GM18502 (cell line): ENCODE measurements at regions not wholly inside any gene's neighbourhood (a gene's known extent, or its start where the extent isn't known, plus 50 kb on each side); places are given as distances from the start of the nearest gene placed in this dataset.
"Not testable (repeated sequence)": the region's sequence is repeated elsewhere in the genome, so short reads cannot be mapped to it uniquely, and the experiment has no call there.

ENCODE experiments used
- ATAC-seq: cut with Tn5 transposase; IDR thresholded peaks from one replicate; pipeline ENCODE4 v1.9.1; 2021; ENCODE audit warnings: mild to moderate bottlenecking; ENCODE audit not compliant: unreplicated experiment, poor library complexity

DNA sequence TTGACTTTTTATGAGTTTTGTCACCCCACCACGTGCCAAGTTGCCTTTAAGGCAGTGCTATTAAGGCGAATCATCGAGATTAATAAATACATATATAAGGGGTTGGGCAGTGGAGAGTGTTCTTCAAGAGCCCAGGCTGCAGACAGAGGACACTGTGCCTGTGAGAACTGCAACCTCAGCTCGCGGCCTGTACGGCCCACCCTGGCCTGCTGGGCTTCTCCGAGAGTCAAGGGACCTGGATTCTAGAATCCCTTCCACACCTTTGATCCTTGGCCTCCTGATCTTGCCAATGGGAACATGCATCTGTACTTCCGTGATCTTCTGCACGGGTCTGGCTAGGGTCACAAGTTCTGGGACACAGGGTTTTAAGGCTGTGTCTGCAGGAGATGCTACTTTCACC lies 54.5 kb downstream of the IRX5 start:
- ATAC-seq, result no peak

DNA sequence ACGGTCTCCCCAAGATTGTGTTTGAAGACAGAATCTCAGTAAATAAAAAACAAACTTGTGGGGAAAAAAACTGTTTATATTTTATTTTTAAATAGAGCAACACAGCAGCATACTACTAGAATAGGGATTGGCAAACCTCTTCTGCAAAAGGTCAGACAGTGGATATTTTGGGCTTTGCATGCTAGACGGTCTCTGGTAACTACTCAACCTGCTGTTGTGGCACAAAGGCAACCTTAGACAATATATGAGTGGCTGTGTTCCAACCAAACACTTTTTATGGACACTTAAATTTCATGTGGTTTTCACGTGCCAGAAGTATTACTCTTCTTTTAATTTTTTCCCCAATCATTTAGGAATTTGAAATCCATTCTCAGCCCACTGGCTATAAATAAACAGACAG lies 55.0 kb downstream of the IRX5 start:
- no peak for ATAC-seq

DNA sequence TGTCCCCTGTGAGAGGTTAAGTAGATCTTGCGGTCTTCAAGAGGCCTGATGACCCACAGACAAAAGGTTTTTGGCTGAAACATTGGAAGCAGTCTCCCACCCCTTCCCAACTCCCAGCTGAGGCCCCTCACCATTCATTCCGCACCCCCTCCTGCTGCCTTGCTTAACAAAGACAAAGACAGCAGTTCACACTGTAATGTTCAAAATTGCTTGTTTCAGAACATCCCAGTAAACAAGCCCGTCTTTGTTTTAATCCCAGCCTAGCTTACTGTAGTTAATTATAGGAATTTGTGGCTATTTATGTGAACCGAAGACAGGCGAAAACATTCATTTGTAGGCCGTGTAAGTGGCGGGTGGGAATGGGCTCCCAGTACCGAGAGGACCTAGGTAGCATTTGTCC lies 55.7 kb downstream of the IRX5 start:
- ATAC-seq, result no peak

DNA sequence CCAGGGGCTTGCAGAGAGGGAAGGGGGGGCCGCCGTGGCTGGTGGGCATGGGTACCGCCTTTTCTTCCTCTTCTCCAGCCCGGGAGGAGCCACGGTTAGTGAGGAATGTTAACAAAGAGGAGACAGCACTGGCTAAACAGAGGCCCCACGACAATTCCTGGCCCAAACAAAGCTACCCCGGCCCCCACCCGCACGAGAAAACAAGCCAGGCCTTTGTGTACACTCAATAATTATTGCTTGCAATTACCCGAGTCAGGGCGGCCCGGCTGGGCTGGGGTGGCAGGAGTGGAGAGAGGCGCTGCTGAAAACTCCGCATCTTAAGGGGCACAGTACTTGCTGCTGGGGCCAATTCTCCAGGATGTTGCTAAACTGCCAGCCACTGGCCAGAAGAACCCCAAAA lies 56.4 kb downstream of the IRX5 start:
- ATAC-seq, result no peak

DNA sequence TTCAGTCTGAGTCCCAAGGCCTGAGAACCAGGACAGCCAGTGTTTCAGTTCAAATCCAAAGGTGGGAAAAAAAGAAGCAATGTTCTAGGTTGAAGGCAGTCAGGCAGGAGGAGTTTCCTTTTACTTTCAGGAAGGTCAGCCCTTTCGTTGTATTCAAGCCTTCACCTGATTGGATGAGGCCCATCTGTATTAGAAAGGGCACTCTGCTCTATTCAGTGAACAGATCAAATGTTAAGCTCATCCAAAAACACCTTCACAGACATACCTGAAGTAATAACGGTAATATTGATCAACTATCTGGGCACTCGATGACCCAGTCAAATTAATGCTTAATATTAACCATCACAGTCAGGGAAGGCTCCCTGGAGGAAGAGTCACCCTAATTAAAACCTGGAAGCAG lies 60.9 kb downstream of the IRX5 start:
- ATAC-seq, result no peak

DNA sequence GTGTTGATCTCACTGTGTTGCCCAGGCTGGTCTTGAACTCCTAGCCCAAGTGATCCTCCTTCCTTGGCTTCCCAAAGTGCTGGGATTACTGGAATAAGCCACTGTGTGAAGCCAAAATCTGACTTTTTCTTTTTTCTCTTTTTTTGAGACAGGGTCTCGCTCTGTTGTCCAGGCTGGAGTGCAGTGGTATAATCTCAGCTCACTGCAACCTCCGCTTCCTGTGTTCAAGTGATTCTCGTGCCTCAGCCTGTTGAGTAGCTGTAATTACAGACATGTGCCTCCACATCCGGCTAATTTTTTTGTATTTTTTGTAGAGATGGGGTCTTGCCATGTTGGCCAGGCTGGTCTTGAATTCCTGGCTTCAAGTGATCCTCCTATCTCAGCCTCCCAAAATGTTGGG lies 61.3 kb downstream of the IRX5 start:
- not testable (repeated sequence) for ATAC-seq

DNA sequence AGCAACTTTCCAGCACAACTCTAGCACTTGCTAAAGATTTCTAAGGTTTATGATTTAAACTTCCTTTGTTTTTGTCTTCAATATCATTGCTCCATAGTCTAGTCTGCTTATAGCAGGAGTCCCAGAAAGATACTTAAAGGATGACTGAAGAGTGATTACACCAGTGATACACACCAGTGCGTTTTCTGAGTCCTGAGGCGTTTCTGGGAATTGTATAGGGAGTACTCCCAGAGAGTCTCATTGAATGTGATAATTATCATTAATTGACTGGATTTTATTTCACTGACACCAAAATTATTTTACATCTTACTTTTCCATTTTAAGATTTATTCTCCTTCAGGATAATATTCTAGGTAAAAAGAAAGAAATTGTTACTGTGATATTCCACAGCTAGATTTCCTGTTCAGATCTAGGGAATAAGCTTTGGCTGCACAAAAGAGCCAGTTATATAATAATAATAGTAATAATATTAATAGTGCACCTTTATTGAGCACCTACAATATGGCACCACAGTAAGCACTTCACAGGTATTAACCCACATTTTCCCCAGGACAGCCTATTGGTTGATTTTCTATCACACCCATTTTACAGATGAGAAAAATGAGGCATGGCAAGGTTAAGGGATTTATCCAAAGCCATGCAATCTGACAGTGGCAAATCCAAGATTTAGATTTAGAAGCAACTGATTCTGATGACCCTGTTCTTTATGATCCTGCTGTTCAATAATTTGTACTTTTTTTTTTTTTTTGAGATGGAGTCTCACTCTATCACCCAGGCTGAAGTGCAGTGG lies 62.6 kb downstream of the IRX5 start:
- no peak for ATAC-seq

DNA sequence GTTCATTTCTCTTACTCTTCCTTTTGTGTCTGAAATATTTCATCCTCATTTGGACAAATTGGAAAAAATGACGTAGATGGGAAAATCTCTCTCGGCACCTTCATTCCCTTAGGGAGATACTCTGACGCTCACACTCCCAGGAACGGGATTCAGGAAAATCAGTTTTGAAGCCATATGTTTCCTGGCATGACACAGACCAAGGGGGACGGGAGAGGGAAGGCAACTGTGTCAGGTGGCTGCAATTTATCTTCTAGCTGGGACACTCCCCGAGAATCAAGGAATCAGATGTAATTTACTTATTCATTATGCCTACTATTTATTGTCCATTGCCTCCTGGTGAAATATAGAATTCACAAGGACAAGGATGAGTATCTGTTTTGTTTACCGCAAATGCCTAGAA lies 65.5 kb downstream of the IRX5 start:
- no peak for ATAC-seq

DNA sequence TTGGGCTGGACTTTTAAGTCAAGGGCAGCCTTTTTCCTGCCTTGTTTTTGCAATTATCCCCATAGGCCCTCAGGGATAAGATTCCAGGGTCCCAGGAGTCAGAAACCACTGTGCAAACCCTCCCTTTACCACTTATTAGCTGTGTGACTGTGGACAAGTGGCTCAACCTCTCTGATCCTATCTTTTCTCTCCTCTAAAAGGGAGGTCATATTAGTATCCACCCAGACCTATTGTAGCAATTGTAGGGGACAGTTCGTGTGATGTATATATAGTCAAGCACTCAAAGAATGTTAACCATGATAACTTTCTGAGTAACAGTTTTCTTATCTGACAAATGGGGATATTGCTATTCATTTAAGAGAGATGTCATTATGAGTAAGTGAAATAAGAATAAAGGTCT lies 68.2 kb downstream of the IRX5 start:
- no peak for ATAC-seq

DNA sequence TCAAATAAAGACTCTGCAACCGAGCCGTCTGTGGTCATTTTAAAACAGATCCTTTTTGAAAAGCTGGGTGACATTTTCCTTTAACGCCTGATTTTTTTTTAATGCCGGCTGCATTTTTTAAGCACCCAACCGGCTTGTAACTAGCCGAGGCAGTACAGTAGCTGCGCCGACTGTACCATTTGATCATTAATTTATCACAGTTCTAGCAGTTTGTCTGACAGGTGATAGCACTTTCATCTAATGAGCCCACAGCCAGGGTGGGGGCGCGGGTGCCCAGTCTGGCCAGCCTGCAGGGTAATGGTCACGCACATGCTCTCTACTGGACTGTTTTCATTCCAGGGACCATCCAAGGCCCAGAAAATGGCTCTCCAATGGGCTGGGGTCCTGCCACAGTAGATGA lies 68.8 kb downstream of the IRX5 start:
- no peak for ATAC-seq

DNA sequence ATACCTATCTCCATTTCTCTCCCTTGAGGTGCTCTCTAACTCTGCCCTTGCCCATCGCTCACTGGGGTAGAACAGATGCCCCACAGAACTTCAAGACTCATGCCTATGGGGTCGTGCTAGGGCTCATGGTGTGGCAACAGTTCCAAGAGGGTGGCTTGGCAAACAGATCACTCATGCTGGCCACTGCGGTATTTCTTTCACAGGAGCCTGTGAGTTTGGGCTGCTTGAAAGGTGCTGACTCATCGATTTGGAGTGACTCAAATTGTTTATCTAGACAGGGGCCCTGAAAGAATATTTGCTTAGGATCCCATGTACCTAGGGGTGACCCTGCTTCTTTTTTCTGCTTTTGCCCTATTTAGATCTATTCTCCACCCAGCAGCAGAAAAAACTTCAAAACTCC lies 69.9 kb downstream of the IRX5 start:
- no peak for ATAC-seq

DNA sequence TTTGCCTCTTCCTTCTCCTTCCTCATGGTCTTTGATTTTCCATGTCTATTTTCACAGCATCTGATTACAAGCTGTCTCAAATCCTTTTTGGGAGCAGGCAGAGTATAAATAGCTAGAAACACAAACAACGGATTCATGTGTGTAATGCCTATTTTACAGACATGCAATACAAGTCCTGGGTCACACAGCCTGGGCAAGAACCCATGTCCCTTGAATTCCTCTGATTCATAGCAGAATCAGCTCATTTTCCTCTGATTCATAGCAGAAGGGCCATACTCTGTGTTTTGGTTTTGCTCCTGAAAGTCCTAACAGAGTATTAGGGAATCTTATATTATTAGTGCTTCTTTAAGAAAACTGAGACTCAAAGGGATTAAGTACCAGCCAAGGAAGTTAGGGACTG lies 71.3 kb downstream of the IRX5 start:
- no peak for ATAC-seq

DNA sequence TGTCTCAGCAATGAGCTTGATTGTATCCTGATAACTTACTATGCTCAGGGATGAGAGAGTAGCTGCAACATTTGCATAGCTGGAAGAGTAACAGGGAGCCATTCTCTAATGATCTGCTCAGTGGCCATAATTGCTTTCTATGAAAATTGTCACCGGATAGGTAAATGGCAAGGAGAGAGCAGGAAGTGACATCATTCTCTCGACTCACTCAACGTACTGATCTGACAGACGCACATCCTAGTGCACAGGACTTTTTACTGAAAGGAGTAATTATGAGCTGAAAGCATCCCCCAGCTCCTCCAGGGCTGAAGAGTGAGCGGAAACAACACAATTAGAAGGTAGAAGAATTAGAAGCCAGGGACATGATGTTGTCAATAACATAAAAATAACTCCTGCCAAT lies 71.8 kb downstream of the IRX5 start:
- no peak for ATAC-seq

DNA sequence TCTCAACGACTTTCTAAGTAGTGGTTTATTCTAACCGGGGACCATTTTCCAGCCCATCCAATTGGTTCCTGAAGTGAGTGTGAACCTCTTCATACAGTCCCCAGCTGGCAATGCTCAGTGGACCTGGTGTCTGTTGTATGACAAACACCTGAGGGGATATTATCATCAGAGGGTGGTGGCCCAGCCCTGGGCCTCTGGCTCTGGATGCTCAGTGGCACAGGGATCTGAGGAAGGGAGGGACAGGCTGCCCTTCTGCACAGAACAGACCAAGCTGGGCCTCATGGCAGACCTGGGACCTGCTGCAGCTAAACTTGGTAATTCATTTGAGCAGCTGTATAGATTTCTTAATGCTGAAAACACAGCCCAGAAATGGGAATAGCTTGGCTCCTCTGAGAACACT lies 72.6 kb downstream of the IRX5 start:
- ATAC-seq, result no peak

DNA sequence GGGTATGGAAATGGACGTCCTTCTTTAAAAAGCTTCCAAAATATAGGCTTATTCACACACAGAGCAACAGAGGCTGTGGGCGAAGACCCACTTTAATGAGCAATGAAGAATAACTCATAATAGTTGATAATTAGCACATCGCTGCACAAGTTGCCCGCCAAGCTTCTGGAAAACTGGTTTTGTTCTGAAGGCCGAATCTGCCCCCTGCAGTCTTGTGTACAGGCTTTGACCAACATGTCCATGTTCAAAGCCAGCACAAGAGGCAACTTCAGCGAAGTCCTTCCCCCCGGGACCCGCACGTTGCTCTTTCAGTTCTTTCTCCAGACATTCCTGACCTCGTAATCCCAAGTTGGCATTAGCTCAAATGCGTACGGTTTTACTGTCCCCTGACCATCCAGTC lies 73.3 kb downstream of the IRX5 start:
- ATAC-seq, result no peak

DNA sequence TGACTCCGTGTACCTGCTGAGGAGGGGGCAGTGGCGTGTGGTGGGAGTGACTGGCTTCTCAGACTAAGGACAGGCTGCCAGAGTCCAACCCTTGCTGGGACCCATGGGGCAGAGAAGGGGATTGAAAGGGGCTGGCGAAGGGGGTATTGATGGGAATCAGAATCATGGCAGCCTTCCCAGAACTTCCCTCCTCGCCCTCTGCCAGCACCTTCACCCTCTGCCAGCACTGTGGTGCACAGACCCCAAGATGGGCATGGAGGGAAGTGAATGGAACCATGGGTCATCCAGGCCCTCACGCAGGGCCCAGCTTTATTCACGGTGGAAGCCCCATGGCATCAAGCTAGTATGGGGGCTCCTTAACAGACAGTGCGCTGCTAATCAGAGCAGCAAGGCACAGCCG lies 76.8 kb downstream of the IRX5 start:
- no peak for ATAC-seq

DNA sequence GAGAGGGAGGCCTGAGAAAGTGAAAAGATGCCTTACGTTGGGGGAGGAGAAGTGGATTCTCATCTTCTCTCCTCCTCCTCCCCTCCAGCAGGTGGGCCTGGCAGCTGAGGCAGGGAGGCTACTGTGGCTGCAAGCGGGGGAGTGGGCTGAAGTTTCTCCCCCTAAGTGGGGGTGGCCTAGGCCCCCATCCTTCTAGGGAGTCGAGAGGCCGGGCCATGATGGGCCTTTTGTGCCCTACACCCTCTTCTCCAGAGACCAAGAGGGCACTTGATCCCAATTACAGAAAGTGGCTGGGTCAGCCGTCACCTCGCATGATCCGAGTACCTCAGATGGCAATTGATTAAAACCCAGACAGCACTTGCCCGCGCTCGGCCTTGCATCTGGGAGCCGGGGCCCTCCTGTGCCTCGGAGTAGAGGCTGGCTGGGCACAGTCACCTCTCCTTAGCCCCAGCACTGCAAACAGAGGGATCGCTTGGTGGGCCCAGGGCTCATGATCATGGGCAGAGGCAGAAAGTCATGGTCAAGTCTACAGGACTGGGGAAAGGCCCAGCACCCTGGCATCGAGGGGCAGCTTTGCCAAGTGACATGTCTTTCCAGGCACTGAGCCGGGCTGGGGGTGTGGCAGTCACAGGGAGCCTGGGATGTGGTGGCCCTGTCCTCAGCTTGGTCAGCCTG lies 78.3 kb downstream of the IRX5 start:
- no peak for ATAC-seq

DNA sequence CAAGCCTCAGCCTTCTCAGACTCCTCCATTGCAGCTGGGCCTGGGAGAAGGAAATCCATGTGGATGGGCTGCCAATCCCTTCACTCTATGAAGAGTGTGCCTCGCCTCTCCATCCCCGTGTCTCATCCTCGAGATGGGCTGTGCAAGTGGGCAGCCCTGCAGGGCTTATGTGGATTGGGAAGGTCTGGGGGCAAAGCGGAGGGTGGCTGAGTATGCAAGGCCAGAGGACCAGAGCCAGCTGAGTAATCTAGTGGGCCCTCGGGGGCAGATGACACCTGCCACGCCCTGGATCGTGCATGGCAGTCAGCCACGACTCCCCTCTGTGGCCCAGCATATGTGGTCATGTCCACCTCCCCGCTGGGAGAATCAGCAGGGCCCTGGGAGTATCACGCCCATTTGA lies 78.9 kb downstream of the IRX5 start:
- ATAC-seq, result no peak

DNA sequence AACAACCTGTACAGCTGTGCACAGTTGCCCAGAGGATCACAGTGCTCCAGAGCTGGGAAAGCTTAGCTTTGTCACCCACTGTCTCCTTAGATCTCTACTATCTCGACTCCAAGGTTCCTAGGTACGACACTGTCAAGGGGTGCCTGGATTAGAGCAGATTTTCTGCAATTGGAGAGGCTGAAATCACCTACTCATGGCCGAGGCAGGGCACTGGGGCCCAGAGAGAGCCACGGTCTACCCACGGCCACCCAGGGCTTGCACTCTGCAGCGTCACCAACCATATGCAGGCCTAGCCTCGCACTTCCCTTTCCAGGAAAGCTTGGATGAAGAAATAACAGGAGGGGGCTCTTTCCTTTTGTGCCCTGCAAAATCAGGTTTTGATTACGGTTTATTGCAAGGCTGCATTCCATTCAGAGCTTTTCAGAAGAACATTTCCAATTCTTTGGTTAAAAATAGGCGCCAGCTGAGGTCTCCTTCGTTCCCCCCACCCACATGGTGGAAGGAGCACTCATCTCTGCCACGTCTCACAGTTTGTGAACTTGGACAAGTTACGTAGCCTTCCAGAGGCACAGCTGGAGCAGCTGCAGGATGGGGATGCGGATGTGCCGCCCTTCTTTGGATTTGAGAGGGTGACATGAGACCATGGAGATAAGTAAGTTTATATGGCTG lies 80.0 kb downstream of the IRX5 start:
- ATAC-seq, result no peak

DNA sequence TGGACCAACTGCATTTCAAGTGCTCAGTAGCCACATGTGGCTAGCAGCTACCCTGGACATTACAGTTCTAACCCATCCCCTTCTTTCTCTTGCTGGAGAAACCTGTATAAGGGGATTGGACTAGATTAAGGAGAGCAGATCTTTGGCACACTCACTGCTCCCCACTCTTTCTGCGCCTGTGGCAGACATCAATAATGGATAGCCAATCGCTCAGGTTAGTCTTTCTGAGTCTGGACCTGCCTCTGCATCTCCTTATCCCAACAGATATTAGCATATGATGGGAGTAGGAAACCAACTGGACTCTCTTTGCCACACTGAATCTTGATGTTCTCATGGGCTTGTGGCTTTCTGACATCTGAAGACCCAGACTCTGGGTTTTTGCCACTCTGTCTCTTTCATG lies 81.7 kb downstream of the IRX5 start:
- ATAC-seq, result no peak

DNA sequence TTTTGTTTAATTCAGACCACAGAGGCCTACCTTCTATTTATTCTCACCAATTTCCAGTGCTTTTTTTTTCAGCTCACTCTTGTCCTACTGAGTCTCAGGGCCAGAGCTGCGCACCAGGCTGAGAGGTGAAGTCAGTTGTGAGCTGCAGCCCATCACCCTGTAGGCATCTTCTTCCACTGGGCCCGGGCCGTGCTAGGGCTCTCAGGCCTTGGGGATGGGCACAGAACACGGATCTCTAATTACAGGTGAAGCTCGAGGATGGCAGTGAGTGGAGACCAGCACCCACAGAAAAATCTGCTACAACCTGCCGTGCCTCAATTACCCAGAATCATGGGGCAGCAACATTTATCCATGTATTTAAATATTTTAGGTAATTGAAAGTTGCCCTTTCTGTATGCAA lies 82.1 kb downstream of the IRX5 start:
- ATAC-seq, result no peak

DNA sequence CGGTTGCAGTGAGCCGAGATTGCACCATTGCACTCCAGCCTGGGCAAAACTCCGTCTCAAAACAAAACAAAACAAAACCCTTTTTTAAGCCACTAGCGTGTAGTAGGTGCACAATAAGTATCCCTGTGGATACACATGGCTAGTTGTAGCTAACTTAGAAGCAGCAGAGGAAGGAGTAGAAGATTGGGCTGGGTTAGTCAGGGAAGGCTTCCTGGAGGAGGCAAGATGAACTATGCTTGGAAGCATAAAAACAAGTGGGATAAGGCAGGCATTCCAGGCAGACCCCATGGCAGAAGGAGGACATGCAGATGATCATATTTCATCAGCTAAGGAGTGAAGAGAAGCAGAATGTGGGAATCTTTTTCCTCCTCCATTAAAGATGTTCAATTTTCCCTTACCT lies 83.4 kb downstream of the IRX5 start:
- no peak for ATAC-seq
